SK-N-SH treated with all-trans-retinoic acid at 6 μM for 48 hours (cell line): ENCODE measurements at regions not wholly inside any gene's neighbourhood (a gene's known extent, or its start where the extent isn't known, plus 50 kb on each side); places are given as distances from the start of the nearest gene placed in this dataset.

Experiments
- ATAC-seq: fragments of 200-7000 bp; cut with Tn5 transposase; 3 replicates; pipeline ENCODE4 v1.9.1; 2020; ENCODE audit warnings: mild to moderate bottlenecking, moderate library complexity
- ARNTL ChIP-seq: fragments of 450-650 bp; formaldehyde crosslinking; IDR thresholded peaks from 2 replicates; pipeline ENCODE4 v1.5.0; 2020; ENCODE audit warnings: low read depth, mild to moderate bottlenecking, moderate library complexity, borderline replicate concordance
- CREB5 ChIP-seq: fragments of 250-450 bp; sonication (Bioruptor Pico); IDR thresholded peaks from 2 replicates; pipeline ENCODE4 v1.5.1; 2020; ENCODE audit warnings: low read depth, mild to moderate bottlenecking, moderate library complexity
- CSDC2 ChIP-seq: fragments of 250-450 bp; sonication (Bioruptor Pico); IDR thresholded peaks from 2 replicates; pipeline ENCODE4 v1.5.0; 2020; ENCODE audit warnings: mild to moderate bottlenecking, moderate library complexity
- CSRNP3 ChIP-seq: fragments of 250-450 bp; sonication (Bioruptor Pico); IDR thresholded peaks from 2 replicates; pipeline ENCODE4 v1.5.1; 2021; ENCODE audit warnings: mild to moderate bottlenecking, moderate library complexity
- ESRRG ChIP-seq: fragments of 250-450 bp; sonication (Bioruptor Pico); IDR thresholded peaks from 2 replicates; pipeline ENCODE4 v1.6.1; 2021; ENCODE audit warnings: mild to moderate bottlenecking
- GLIS3 ChIP-seq: fragments of 250-450 bp; sonication (Bioruptor Pico); IDR thresholded peaks from 2 replicates; pipeline ENCODE4 v1.5.0; 2020; ENCODE audit warnings: mild to moderate bottlenecking, moderate library complexity
- ISL1 ChIP-seq: fragments of 250-450 bp; sonication (Bioruptor Pico); IDR thresholded peaks from 2 replicates; pipeline ENCODE4 v2.1.2; 2022; ENCODE audit warnings: mild to moderate bottlenecking, moderate library complexity
- PATZ1 ChIP-seq: fragments of 250-450 bp; sonication (Bioruptor Pico); IDR thresholded peaks from 2 replicates; pipeline ENCODE4 v1.8.0; 2020; ENCODE audit warnings: mild to moderate bottlenecking, moderate library complexity, borderline replicate concordance
- POU6F1 ChIP-seq: fragments of 250-450 bp; sonication (Bioruptor Pico); IDR thresholded peaks from 2 replicates; pipeline ENCODE4 v1.8.0; 2021; ENCODE audit warnings: low read depth, mild to moderate bottlenecking, moderate library complexity, borderline replicate concordance
- RARB ChIP-seq: fragments of 250-450 bp; sonication (Bioruptor Pico); IDR thresholded peaks from 2 replicates; pipeline ENCODE4 v1.8.0; 2021; ENCODE audit warnings: mild to moderate bottlenecking, moderate library complexity
- TCF4 ChIP-seq: fragments of 250-450 bp; sonication (Bioruptor Pico); IDR thresholded peaks from 2 replicates; pipeline ENCODE4 v1.8.0; 2021; ENCODE audit warnings: mild to moderate bottlenecking, moderate library complexity, borderline replicate concordance
- TSHZ2 ChIP-seq: fragments of 250-450 bp; sonication (Bioruptor Pico); IDR thresholded peaks from 2 replicates; pipeline ENCODE4 v1.5.0; 2020; ENCODE audit warnings: mild to moderate bottlenecking, moderate library complexity
- ZFP3 ChIP-seq: fragments of 250-450 bp; sonication (Bioruptor Pico); IDR thresholded peaks from 2 replicates; pipeline ENCODE4 v1.5.0; 2020; ENCODE audit warnings: mild to moderate bottlenecking, moderate library complexity
- ZFP30 ChIP-seq: fragments of 450-650 bp; formaldehyde crosslinking; IDR thresholded peaks from 2 replicates; pipeline ENCODE4 v1.5.0; 2022; ENCODE audit warnings: mild to moderate bottlenecking, moderate library complexity
- ZNF565 ChIP-seq: fragments of 450-650 bp; formaldehyde crosslinking; conservative IDR thresholded peaks from 2 replicates; pipeline ENCODE4 v1.5.0; 2020; ENCODE audit warnings: low read depth, mild to moderate bottlenecking, moderate library complexity
- ZNF70 ChIP-seq: fragments of 450-650 bp; formaldehyde crosslinking; IDR thresholded peaks from 2 replicates; pipeline ENCODE4 v1.5.0; 2020; ENCODE audit warnings: mild to moderate bottlenecking, moderate library complexity
- ZNF8 ChIP-seq: fragments of 450-650 bp; formaldehyde crosslinking; IDR thresholded peaks from 2 replicates; pipeline ENCODE4 v1.5.0; 2020; ENCODE audit warnings: mild to moderate bottlenecking, moderate library complexity

GRCh38 chr18:25739376-25739775 is 351.0 kb downstream of the SS18 start:
- no peak for TF ChIP-seq PATZ1
- no peak for TF ChIP-seq ISL1 (CRISPR knock-in tag)
- no peak for TF ChIP-seq CSRNP3 (CRISPR knock-in tag)
- no peak for TF ChIP-seq ZFP3 (CRISPR knock-in tag)
- no peak for TF ChIP-seq ARNTL (CRISPR knock-in tag)
- no peak for TF ChIP-seq TCF4 (CRISPR knock-in tag)
- TF ChIP-seq CREB5: no peak
- no peak for TF ChIP-seq ZNF565
- no peak for TF ChIP-seq GLIS3 (CRISPR knock-in tag)
- no peak for TF ChIP-seq ZFP30 (CRISPR knock-in tag)
- no peak for TF ChIP-seq ZNF70 (CRISPR knock-in tag)
- TF ChIP-seq ESRRG: no peak
- TF ChIP-seq, all 23 proteins: peak for 0
- ATAC-seq: no peak

GRCh38 chr18:25737710-25738311 is 352.6 kb downstream of the SS18 start:
- ATAC-seq: peak; percentile 92

More at GRCh38 chr18:25737710-25738311, 352.6 kb downstream of the SS18 start:
- TF ChIP-seq ZFP3 (CRISPR knock-in tag) (no peak), RARB (CRISPR knock-in tag) (no peak), GLIS3 (CRISPR knock-in tag) (no peak), ZNF8 (CRISPR knock-in tag) (no peak), POU6F1 (CRISPR knock-in tag) (no peak), TSHZ2 (CRISPR knock-in tag) (no peak), ZNF70 (CRISPR knock-in tag) (no peak), TCF4 (CRISPR knock-in tag) (no peak), CREB5 (no peak), ZFP30 (CRISPR knock-in tag) (no peak), ZNF565 (no peak), CSDC2 (no peak)
